Nephron (organoid): ENCODE measurements at regions not wholly inside any gene's neighbourhood (a gene's known extent, or its start where the extent isn't known, plus 50 kb on each side); places are given as distances from the start of the nearest gene placed in this dataset.

ENCODE experiments used
- H3K27ac Mint-ChIP-seq, 3 experiments: 2 replicates each; pipeline ENCODE4 v1.8.0; 2020; ENCODE audit warnings: mixed read lengths in 3 of 3, mild to moderate bottlenecking in 2 of 3, moderate library complexity in 1 of 3
- H3K27me3 Mint-ChIP-seq: 2 replicates; pipeline ENCODE4 v1.8.0; 2021; ENCODE audit warnings: low read depth, mild to moderate bottlenecking, moderate library complexity, mixed read lengths
- H3K36me3 Mint-ChIP-seq: 2 replicates; pipeline ENCODE4 v1.8.0; 2020; ENCODE audit warnings: low read depth, mixed read lengths
- H3K4me1 Mint-ChIP-seq: 2 replicates; pipeline ENCODE4 v1.8.0; 2020; ENCODE audit warnings: mixed read lengths
- H3K4me3 Mint-ChIP-seq, 3 experiments: 2 replicates each; pipeline ENCODE4 v1.8.0; 2020; ENCODE audit warnings: mild to moderate bottlenecking in 3 of 3, mixed read lengths in 3 of 3, moderate library complexity in 2 of 3
- H3K9me3 Mint-ChIP-seq: 2 replicates; pipeline ENCODE4 v1.8.0; 2020; ENCODE audit warnings: mixed read lengths
- TF ChIP-seq, protein P1 (sequence below), 3 experiments: fragments of 200-600 bp; sonication (generic); IDR thresholded peaks; one replicate each; pipeline ENCODE4 v1.5.0; 2021; ENCODE audit warnings: antibody characterized with exemption in 3 of 3; ENCODE audit not compliant: unreplicated experiment in 3 of 3

DNA sequence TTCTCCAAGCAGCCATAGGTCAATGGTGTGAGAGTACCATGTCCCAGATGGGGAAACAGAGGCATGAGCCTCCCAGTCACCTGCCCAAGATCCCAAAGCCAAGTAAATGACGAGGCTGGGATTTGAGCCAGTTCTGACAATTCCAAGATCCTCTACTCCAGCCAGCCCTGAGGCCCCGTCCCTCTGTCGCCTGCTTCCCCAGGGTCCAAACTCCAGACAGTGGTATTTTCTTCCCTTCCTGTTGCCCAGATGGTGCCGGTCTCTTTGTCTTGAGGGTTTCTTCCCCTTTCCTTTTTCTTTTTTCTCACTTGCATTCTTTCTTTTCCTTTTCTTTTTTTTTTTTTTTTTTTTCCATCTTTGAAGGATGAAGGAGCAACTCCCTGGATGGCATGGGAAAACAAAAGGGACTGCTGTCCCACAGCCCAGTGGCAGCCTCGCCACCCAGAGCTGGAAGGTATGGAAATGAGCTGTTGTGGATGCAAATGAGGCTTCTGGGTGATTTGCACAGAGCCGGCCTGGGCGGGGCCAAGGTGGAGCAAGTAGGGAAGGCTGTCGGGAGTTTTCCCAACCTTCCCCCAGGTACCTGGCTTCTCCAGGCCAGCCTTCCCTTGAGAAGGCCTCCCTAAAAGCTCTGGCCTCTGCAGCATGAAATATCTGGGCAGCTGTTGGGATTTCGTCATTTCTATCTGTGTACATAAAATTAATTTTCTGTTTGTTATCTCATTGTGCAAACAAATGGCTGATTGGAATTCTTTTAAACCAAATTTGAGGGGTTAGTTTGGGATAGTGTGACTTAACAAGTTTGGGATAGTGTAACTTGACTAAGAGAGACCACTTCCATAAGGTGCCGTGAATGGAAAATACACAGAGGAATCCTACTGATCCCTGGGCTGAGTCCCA, 146.8 kb downstream of the MN1 start:
- no peak overlapping the region for H3K4me3 Mint-ChIP-seq
- H3K36me3 Mint-ChIP-seq = peaks cover 4% of the 10 kb centered on the region
- H3K27me3 Mint-ChIP-seq = peaks cover 29% of the 10 kb centered on the region
- no peak overlapping the region for H3K27ac Mint-ChIP-seq
- peaks cover 9% of the 10 kb centered on the region for H3K9me3 Mint-ChIP-seq
- TF ChIP-seq, protein P1, sequence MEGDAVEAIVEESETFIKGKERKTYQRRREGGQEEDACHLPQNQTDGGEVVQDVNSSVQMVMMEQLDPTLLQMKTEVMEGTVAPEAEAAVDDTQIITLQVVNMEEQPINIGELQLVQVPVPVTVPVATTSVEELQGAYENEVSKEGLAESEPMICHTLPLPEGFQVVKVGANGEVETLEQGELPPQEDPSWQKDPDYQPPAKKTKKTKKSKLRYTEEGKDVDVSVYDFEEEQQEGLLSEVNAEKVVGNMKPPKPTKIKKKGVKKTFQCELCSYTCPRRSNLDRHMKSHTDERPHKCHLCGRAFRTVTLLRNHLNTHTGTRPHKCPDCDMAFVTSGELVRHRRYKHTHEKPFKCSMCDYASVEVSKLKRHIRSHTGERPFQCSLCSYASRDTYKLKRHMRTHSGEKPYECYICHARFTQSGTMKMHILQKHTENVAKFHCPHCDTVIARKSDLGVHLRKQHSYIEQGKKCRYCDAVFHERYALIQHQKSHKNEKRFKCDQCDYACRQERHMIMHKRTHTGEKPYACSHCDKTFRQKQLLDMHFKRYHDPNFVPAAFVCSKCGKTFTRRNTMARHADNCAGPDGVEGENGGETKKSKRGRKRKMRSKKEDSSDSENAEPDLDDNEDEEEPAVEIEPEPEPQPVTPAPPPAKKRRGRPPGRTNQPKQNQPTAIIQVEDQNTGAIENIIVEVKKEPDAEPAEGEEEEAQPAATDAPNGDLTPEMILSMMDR (IDR thresholded peaks at IDR 0.05; ENCODE audit: unreplicated experiment in 3 of 3) = no peak
- H3K4me1 Mint-ChIP-seq = peaks cover 22% of the 10 kb centered on the region

DNA sequence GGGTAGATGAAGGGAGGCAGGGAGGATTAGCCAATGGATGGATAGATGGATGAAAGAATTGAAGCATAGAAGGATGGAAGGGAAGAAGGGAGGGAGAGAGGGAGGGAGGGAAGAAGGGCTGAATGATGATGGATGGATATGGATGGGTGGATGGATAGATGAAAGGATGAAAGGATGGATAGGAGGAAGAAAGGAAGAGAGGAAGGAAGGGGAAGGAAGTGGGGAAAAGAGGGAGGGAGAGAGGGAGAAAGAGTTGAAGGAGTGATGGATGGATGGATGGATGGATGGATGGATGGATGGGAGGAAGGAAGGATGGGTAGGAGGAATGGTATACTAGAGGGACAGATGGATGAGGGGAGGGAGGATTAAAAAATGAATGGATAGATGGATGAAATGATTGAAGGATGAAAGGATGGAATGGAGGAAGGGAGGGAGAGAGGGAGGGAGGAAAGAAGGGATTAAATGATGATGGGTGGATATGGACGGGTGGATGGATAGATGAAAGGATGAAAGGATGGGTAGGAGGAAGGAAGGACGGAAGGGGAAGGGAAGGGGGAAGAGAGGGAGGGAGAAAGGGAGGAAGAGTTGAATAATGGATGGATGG, 145.9 kb downstream of the MN1 start:
- H3K27ac Mint-ChIP-seq = no peak overlapping the region
- H3K4me3 Mint-ChIP-seq = no peak overlapping the region
- peaks cover 4% of the 10 kb centered on the region for H3K36me3 Mint-ChIP-seq
- peaks cover 9% of the 10 kb centered on the region for H3K9me3 Mint-ChIP-seq
- H3K4me1 Mint-ChIP-seq = peaks cover 15% of the 10 kb centered on the region
- TF ChIP-seq, protein P1 (IDR thresholded peaks at IDR 0.05; ENCODE audit: unreplicated experiment in 3 of 3) = no peak
- peaks cover 29% of the 10 kb centered on the region for H3K27me3 Mint-ChIP-seq

DNA sequence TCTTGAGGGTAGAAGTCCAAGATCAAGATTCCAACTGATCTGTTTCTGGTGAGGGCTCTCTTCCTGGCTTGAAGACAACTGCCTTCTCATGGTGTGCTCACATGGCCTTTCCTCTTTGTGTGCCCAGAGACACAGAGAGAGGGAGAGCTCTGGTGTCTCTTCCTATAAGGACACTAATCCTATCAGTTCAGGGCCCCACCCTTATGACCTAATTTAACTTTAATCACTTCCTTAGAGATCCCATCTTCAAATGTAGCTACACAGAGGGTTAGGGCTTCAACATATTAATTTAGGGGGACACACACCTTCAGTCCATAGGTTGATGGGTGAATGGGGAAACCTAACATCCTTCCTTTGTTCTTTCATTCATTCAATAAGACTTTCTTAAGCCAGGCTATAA, 144.6 kb downstream of the MN1 start:
- Mint-ChIP-seq H3K4me1 (peaks cover 2% of the 10 kb centered on the region), H3K36me3 (peaks cover 4% of the 10 kb centered on the region), H3K4me3 (no peak overlapping the region), H3K27me3 (peaks cover 21% of the 10 kb centered on the region), H3K9me3 (peaks cover 9% of the 10 kb centered on the region), H3K27ac (no peak overlapping the region)
- TF ChIP-seq, protein P1 (IDR thresholded peaks at IDR 0.05; ENCODE audit: unreplicated experiment in 3 of 3) = no peak

DNA sequence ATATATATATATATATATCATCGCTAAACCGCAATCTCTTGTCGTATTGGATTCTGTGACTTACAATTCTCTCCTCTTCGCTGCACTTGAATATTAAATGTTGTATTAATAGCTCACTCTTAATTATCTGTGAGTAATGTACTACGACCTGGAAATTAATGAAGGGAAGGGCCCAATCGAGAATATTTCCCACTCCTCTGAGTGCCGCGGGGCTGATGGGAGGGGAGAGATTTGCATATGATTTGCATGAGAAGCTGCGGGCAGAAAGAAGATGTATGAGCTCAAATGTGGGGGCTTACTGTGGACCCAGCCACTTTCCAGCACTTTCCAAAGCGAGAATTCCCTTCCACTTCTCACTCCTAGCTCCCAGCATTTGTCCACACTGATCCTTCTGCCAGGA, 141.2 kb downstream of the MN1 start:
- H3K9me3 Mint-ChIP-seq = peaks cover 5% of the 10 kb centered on the region
- no peak overlapping the region for H3K27ac Mint-ChIP-seq
- no peaks in the 10 kb centered on the region for H3K36me3 Mint-ChIP-seq
- TF ChIP-seq, protein P1 (IDR thresholded peaks at IDR 0.05; ENCODE audit: unreplicated experiment in 3 of 3) = no peak
- H3K4me1 Mint-ChIP-seq = peaks cover 23% of the 10 kb centered on the region
- no peak overlapping the region for H3K4me3 Mint-ChIP-seq
- peaks cover 24% of the 10 kb centered on the region for H3K27me3 Mint-ChIP-seq

DNA sequence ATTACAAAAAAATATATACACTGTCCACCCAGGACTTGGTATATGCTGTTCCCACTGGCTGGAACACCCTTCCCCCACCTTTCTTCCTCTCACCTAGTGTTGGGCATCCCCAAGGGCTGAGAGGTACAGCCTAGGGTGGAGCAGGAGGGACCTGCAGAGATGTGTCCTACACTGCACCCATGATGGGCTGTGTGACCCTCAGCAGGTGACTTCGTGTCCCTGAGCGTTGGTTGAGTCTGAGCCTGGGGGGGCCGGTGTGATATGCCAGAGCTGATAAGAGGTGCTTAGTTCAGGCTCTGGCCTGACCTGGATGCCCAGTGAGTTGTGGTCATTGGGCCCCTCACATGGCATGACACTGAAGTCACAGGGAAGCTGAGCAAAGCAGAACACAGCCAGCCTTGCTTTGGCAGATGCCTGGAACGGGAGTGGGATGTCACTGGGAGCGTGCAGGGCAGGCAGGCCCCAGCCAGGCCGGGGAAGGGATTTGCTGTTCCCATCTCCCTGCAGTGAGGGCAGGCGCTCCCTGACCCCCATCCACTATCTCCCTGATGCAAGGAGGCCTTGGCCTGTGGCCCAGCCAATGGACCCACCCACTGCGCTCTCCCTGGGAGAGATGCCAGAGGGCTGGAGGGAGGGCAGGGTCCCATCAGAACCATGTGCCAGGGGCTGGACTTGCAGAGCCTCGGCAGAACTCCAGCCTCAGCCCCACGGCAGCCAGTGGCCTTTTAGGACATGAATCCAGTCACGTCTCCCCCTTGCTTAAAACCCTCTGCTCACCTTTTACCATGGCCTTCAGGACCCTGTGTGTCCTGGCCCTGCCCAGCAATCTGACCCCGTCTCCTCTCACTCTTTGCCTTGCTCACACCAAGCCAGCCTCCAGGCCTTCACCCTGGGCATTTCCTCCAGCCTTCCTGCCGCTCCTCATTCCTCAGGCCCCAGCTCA, 138.9 kb downstream of the MN1 start:
- TF ChIP-seq, protein P1 (IDR thresholded peaks at IDR 0.05; ENCODE audit: unreplicated experiment in 3 of 3) = no peak
- Mint-ChIP-seq H3K27ac (peak overlapping the region; percentile 21 to 52 (median 37)), H3K27me3 (peaks cover 12% of the 10 kb centered on the region), H3K36me3 (peaks cover 7% of the 10 kb centered on the region), H3K4me1 (peaks cover 41% of the 10 kb centered on the region), H3K9me3 (peaks cover 2% of the 10 kb centered on the region), H3K4me3 (no peak overlapping the region)
